H1 (cell line): ENCODE measurements at regions not wholly inside any gene's neighbourhood (a gene's known extent, or its start where the extent isn't known, plus 50 kb on each side); places are given as distances from the start of the nearest gene placed in this dataset.

Experiments
- CTCF ChIA-PET: fragments of 300-600 bp; sonication (Branson Sonifier 250); formaldehyde crosslinking; loops from one replicate; lab custom pipeline; 2021; ENCODE audit not compliant: partially characterized antibody; lab: Charles Lee
- POLR2A ChIA-PET: fragments of 300-600 bp; sonication (Branson Sonifier 250); formaldehyde crosslinking; loops from one replicate; lab custom pipeline; 2021; ENCODE audit warnings: inconsistent platforms; ENCODE audit not compliant: partially characterized antibody; lab: Charles Lee
- DNase-seq, 2 experiments: peaks; one replicate each; pipeline versions ENCODE4 v3.0.0 to v3.0.0-alpha.2; 2010 to 2022; ENCODE audit warnings: low spot score in 2 of 2, low read depth in 1 of 2, mixed read lengths in 1 of 2
- FAIRE-seq: peaks from 2 replicates; lab custom pipeline; 2011; peaks lifted over from hg19 to GRCh38; lab: Jason Lieb, UNC
- H2AFZ ChIP-seq: 2 replicates; pipeline ENCODE4 v1.8.1; 2012; ENCODE audit warnings: low read length, inconsistent platforms
- H2AK5ac ChIP-seq: 2 replicates; pipeline ENCODE4 v1.6.1; 2013; ENCODE audit warnings: low read depth, low read length
- H2BK120ac ChIP-seq: replicated peaks from 2 replicates; pipeline ENCODE3; 2013; ENCODE audit warnings: low read depth, low read length, inconsistent platforms
- H2BK12ac ChIP-seq: 2 replicates; pipeline ENCODE4 v1.6.1; 2013; ENCODE audit warnings: low read depth, low read length
- H2BK15ac ChIP-seq: 2 replicates; pipeline ENCODE4 v1.6.1; 2013; ENCODE audit warnings: low read length
- H2BK20ac ChIP-seq: 2 replicates; pipeline ENCODE4 v1.6.1; 2013; ENCODE audit warnings: low read length
- H2BK5ac ChIP-seq: 2 replicates; pipeline ENCODE4 v1.6.1; 2013; ENCODE audit warnings: low read depth, low read length
- H3K14ac ChIP-seq: 2 replicates; pipeline ENCODE4 v1.6.1; 2013; ENCODE audit warnings: inconsistent platforms; ENCODE audit not compliant: insufficient read length
- H3K18ac ChIP-seq: 2 replicates; pipeline ENCODE4 v1.6.1; 2013; ENCODE audit warnings: low read length; ENCODE audit errors: extremely low read depth
- H3K23ac ChIP-seq: 2 replicates; pipeline ENCODE4 v1.6.1; 2013; ENCODE audit warnings: inconsistent platforms; ENCODE audit not compliant: insufficient read length
- H3K23me2 ChIP-seq: 2 replicates; pipeline ENCODE4 v1.6.1; 2013; ENCODE audit warnings: low read depth, low read length
- H3K27ac ChIP-seq: 2 replicates; pipeline ENCODE4 v1.6.1; 2011; ENCODE audit warnings: low read depth, low read length, inconsistent platforms
- H3K27me3 ChIP-seq, 4 experiments: replicated peaks in 1 of 4; 1 replicate in 1 of 4; 2 replicates in 3 of 4; pipeline versions ENCODE4 v1.6.1 to v1.8.1; 2011 to 2013; ENCODE audit warnings: low read length in 3 of 4, mild to moderate bottlenecking in 3 of 4, inconsistent platforms in 2 of 4, mixed read lengths in 2 of 4, moderate library complexity in 1 of 4; ENCODE audit not compliant: control insufficient read depth in 3 of 4, insufficient read depth in 3 of 4; ENCODE audit errors: extremely low read depth in 1 of 4
- H3K36me3 ChIP-seq, 4 experiments: 2 replicates each; pipeline versions ENCODE4 v1.6.1 to v1.8.1; 2011 to 2013; ENCODE audit warnings: mild to moderate bottlenecking in 4 of 4, low read length in 3 of 4, moderate library complexity in 2 of 4, control low read depth in 1 of 4, inconsistent platforms in 1 of 4; ENCODE audit not compliant: insufficient read depth in 4 of 4, control insufficient read depth in 2 of 4
- H3K4ac ChIP-seq: replicated peaks from 2 replicates; pipeline ENCODE3; 2013; ENCODE audit warnings: low read length, low read depth, mixed read lengths, inconsistent platforms; ENCODE audit not compliant: insufficient read length
- H3K4me1 ChIP-seq, 4 experiments: replicated peaks in 1 of 4; 1 replicate in 1 of 4; 2 replicates in 3 of 4; pipeline versions ENCODE4 v1.6.1 to v1.8.1; 2011 to 2013; ENCODE audit warnings: low read length in 3 of 4, inconsistent platforms in 2 of 4, mixed read lengths in 1 of 4; ENCODE audit not compliant: insufficient read depth in 4 of 4, control insufficient read depth in 3 of 4
- H3K4me2 ChIP-seq, 2 experiments: 2 replicates each; pipeline versions ENCODE4 v1.6.1 to v1.8.1; 2011 to 2013; ENCODE audit warnings: low read depth in 2 of 2, low read length in 2 of 2, control low read depth in 1 of 2, inconsistent platforms in 1 of 2, mild to moderate bottlenecking in 1 of 2; ENCODE audit not compliant: insufficient read depth in 1 of 2
- H3K4me3 ChIP-seq, 4 experiments: fragments of 200-600, 300-600 bp in 1 of 4; sonication (generic), shearing (Covaris generic), sonication (Bioruptor Twin) in 1 of 4; 2 replicates each; pipeline versions ENCODE4 v1.5.1 to v1.8.1; 2011 to 2016; ENCODE audit warnings: low read length in 4 of 4, low read depth in 3 of 4, control low read depth in 2 of 4, inconsistent platforms in 2 of 4, mild to moderate bottlenecking in 2 of 4, mixed read lengths in 1 of 4, moderate library complexity in 1 of 4; ENCODE audit not compliant: insufficient read depth in 2 of 4; ENCODE audit errors: extremely low read depth in 1 of 4
- H3K56ac ChIP-seq: replicated peaks from 2 replicates; pipeline ENCODE3; 2013; ENCODE audit warnings: low read depth, mild to moderate bottlenecking, mixed read lengths, low read length, inconsistent platforms; ENCODE audit not compliant: insufficient read length
- H3K79me1 ChIP-seq: 2 replicates; pipeline ENCODE4 v1.6.1; 2013; ENCODE audit warnings: low read depth, low read length, control low read depth
- H3K79me2 ChIP-seq, 2 experiments: 2 replicates each; pipeline versions ENCODE4 v1.6.1 to v1.8.1; 2012 to 2013; ENCODE audit warnings: low read length in 2 of 2, mild to moderate bottlenecking in 2 of 2, inconsistent platforms in 1 of 2; ENCODE audit not compliant: insufficient read depth in 2 of 2, control insufficient read depth in 1 of 2
- H3K9ac ChIP-seq, 4 experiments: replicated peaks in 1 of 4; 1 replicate in 1 of 4; 2 replicates in 3 of 4; pipeline versions ENCODE4 v1.6.1 to v1.8.1; 2011 to 2013; ENCODE audit warnings: low read depth in 3 of 4, low read length in 3 of 4, control low read depth in 2 of 4, mild to moderate bottlenecking in 2 of 4, moderate library complexity in 2 of 4, inconsistent platforms in 1 of 4; ENCODE audit errors: extremely low read depth in 1 of 4
- H3K9me3 ChIP-seq, 2 experiments: 2 replicates each; pipeline versions ENCODE4 v1.6.1 to v1.8.1; 2012 to 2013; ENCODE audit warnings: mild to moderate bottlenecking in 2 of 2, moderate library complexity in 2 of 2, control low read depth in 1 of 2, inconsistent platforms in 1 of 2, low read depth in 1 of 2, low read length in 1 of 2, mixed read lengths in 1 of 2; ENCODE audit not compliant: insufficient read depth in 2 of 2
- H4K20me1 ChIP-seq, 2 experiments: replicated peaks in 1 of 2; 2 replicates each; pipeline versions ENCODE3 to v1.8.1; 2011 to 2013; ENCODE audit warnings: inconsistent platforms in 2 of 2, low read length in 2 of 2, mild to moderate bottlenecking in 1 of 2; ENCODE audit not compliant: insufficient read depth in 2 of 2, control insufficient read depth in 1 of 2
- H4K5ac ChIP-seq: 2 replicates; pipeline ENCODE4 v1.6.1; 2013; ENCODE audit warnings: low read length, low read depth, mixed read lengths, inconsistent platforms; ENCODE audit not compliant: insufficient read length
- H4K8ac ChIP-seq: 2 replicates; pipeline ENCODE4 v1.8.0; 2013; ENCODE audit warnings: mild to moderate bottlenecking, moderate library complexity, low read length, inconsistent platforms; ENCODE audit not compliant: insufficient read depth; ENCODE audit errors: extremely low read depth
- H4K91ac ChIP-seq: replicated peaks from 2 replicates; pipeline ENCODE3; 2013; ENCODE audit warnings: low read length, mixed read lengths, inconsistent platforms; ENCODE audit not compliant: insufficient read length
- EP300 ChIP-seq, 2 experiments: IDR thresholded peaks; 1 replicate in 1 of 2; 2 replicates in 1 of 2; pipeline ENCODE4 v1.6.1; 2011 to 2012; ENCODE audit warnings: low read depth in 2 of 2, low read length in 2 of 2, mild to moderate bottlenecking in 2 of 2, borderline replicate concordance in 1 of 2, inconsistent platforms in 1 of 2, moderate library complexity in 1 of 2
- WGBS, 2 experiments: shearing (Covaris generic) in 1 of 2; methylation state at CpG; one replicate each; pipeline versions ENCODE4 v1.1.6 to v1.1.7; 2013 to 2015; ENCODE audit warnings: low lambda C conversion rate in 2 of 2, mixed read lengths in 2 of 2, inconsistent platforms in 1 of 2, low coverage in 1 of 2, missing lambda C conversion rate in 1 of 2; ENCODE audit not compliant: insufficient replicate concordance in 2 of 2, insufficient coverage in 1 of 2, insufficient read length in 1 of 2; ENCODE audit errors: extremely low coverage in 1 of 2, missing lambda C conversion rate in 1 of 2; 5-methylcytosine and 5-hydroxymethylcytosine counted together

- H3K4ac ChIP-seq, result no peak overlapping the region
- ChIA-PET POLR2A (no interaction called here), CTCF (interaction anchor here (2.0 kb wide), 1 partner anchor 15 kb away, joined by 13 read pairs; no protein-coding TSS in a partner anchor)
- no peak overlapping the region for H4K8ac ChIP-seq
- no peak overlapping the region for H2BK5ac ChIP-seq
- no peak overlapping the region for H4K91ac ChIP-seq
- no peak overlapping the region for H2BK12ac ChIP-seq
- FAIRE-seq (no peak), DNase-seq (no peak)
- no peaks in the 10 kb centered on the region for H3K27me3 ChIP-seq
- 89% methylated on average over 5 of the region's 5 CpGs; no CpG with 5 or more reads in 1 of the 2 experiments for WGBS, 2 experiments
- no peak overlapping the region for H3K18ac ChIP-seq
- no peaks in the 10 kb centered on the region for H3K9me3 ChIP-seq
- H3K23ac ChIP-seq, result no peak overlapping the region
- H3K4me1 ChIP-seq, result peaks cover 0 to 4% (median 2%) of the 10 kb centered on the region in 4 experiments; a peak in 1 of 7 replicates
- H2AK5ac ChIP-seq, result no peak overlapping the region
- no peaks in the 10 kb centered on the region for H4K20me1 ChIP-seq
- H3K4me2 ChIP-seq, result no peak overlapping the region
- no peak overlapping the region for H3K27ac ChIP-seq
- no peaks in the 10 kb centered on the region for H3K79me2 ChIP-seq
- H3K36me3 ChIP-seq, result no peaks in the 10 kb centered on the region
- H3K4me3 ChIP-seq, result no peak overlapping the region
- no peak overlapping the region for H3K56ac ChIP-seq
- H2AFZ ChIP-seq, result no peak overlapping the region
- no peak overlapping the region for H3K9ac ChIP-seq
- no peaks in the 10 kb centered on the region for H3K23me2 ChIP-seq
- H3K14ac ChIP-seq, result no peak overlapping the region
- H2BK120ac ChIP-seq, result no peak overlapping the region
- no peak overlapping the region for H2BK15ac ChIP-seq
- no peak overlapping the region; the same call in 1 of the 2 replicates for H2BK20ac ChIP-seq
- H3K79me1 ChIP-seq, result no peaks in the 10 kb centered on the region
- no peak overlapping the region for H4K5ac ChIP-seq
- no peak for TF ChIP-seq EP300 (IDR thresholded peaks at IDR 0.05; ENCODE audit: borderline replicate concordance in 1 of 2, low read depth in 2 of 2, low read length in 2 of 2)
These were observed 95.4 kb upstream of the HABP2 start for GRCh38 chr10:113457408-113457807.
